GOT3 (cell line): ENCODE measurements at regions not wholly inside any gene's neighbourhood (a gene's known extent, or its start where the extent isn't known, plus 50 kb on each side); places are given as distances from the start of the nearest gene placed in this dataset.
"Not testable (repeated sequence)": the region's sequence is repeated elsewhere in the genome, so short reads cannot be mapped to it uniquely, and the experiment has no call there.

Experiments
- DNase-seq: peaks from one replicate; lab custom pipeline; 2025; ENCODE audit warnings: mixed read lengths; lab: John Stamatoyannopoulos, UW

DNA sequence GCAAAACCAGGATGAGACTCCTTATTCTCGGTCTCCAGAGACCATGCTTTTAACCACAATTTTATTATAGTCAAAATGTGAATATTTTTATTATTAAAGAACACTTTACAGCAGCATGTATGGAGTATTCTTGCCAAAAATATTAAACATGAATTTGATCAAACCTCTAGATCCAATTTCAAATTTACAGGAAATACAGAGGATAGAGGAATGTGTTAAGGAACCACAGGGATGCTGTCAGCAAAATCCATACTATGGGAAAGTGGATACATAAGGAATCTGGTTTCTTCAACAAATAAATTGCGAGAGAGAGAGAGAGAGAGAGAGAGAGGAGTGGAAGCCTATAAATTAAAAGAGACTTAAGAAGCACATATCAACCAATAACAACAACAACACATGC lies 348.2 kb upstream of the NUDT12 start:
- no peak for DNase-seq

DNA sequence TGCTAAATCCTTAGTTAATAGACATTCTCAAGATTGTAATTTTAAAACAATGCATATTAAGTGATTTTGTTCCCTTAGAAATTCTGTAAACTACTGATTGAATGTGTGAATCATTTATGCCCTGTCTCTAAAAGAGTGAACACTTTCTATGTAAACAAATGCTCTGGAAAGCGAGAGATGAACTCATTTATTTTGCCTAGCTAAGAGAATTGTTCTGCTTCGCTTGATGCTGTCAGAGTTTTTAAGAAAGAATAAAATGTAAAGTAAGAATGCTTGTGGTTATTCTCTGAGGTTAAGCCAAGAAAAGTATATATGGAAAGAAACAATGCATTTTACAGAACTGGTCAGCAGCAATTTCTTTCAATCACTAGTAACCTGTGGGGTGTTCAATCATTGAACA lies 347.4 kb upstream of the NUDT12 start:
- DNase-seq, result no peak

DNA sequence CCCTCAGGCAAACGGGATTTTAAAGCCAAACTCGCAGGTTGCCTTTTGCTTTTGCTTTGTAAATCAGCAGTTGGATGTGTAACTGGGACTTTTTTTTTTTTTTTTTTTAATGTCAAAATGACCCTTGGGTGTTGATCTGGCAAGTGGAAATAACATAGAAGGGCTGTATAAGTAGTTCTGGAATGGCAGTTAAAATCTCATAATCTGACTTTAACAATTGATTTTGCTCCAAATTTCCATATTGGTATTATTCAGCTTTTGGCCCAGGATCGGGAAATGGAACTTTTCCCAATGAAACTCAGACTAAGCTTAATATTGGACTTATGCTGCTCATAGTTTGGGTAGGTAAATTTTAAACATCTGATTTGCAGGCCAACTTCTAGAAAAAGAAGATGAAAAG lies 346.8 kb upstream of the NUDT12 start:
- no peak for DNase-seq

DNA sequence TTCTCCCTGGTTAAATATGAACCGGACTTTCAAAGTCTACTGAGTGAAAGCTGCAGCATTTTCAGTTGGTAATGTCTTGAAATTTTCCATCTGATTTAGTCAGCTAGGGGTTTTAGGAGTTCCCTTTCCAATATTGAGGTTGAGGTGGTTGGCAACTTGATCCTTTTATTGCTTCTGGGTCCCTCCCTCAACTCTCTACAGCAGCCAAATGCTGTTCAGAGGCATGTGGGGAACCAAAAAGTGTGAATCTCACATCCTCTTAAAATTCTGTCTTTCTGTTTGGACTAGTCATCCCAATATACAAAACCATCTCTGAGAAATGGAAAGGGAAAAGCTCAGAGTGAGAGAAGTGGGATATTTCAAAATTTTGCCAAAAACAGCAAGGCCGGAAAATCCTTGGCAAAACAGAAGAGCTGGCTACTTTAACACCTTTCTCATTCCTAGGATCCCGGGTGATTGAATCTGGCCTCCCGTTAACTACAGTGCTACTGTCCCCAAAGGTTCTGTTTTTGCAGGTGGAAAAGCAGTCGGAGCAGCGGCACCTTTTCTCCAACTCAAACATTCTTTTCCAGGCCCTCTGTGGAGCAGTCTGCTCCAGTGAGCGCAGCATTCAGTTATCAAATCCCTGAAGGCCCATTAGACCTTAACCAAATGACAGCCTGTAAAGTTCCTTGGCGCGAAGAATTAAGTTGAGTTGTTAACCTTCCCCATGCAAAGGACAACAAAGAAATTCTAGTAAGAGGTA lies 345.9 kb upstream of the NUDT12 start:
- no peak for DNase-seq

DNA sequence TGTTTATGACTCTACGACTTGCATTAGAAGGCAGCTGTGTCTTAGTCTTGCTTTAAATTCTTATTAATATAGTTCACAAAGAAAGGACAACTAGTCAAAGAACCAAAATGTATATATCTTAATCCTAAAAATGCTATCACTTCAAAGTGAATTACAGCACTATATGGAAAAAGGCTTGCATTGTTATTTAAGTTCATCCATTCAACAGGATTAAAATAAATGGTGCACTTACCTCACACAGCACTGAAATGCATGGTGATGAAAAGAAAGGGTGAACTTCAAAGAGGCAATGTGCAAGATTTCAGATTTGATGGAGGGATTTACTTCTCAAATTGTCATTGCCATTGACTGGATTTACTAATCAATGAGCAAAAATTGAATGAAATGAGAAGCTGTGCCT lies 344.4 kb upstream of the NUDT12 start:
- no peak for DNase-seq

DNA sequence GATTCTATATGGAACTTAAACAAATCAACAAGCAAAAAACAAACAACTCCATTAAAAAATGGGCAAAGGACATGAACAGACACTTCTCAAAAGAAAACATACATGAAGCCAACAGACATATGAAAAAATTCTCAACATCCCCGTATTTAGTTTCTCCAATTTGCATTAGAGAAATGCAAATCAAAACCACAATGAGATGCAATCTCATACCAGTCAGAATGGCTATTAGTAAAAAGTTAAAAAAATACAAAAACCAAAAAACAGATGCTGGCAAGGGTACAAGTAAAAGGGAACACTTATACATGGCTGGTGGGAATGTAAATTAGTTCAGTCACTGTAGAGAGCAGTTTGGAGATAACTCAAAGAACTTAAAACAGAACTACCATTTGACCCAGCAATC lies 342.1 kb upstream of the NUDT12 start:
- no peak for DNase-seq

DNA sequence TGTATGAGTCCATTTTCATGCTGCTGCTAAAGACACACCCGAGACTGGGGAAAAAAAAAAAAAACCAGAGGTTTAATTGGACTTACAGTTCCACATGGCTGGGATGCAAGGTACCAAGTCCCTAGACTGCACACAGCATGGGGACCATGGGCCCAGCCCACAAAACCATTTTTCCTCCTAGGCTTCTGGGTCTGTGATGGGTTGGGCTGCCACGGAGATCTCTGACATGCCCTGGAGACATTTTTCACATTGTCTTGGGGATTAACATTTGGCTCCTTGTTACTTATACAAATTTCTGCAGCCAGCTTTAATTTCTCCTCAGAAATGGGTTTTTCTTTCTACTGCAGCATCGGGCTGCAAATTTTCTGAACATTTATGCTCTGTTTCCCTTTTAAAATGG lies 340.3 kb upstream of the NUDT12 start:
- no peak for DNase-seq

DNA sequence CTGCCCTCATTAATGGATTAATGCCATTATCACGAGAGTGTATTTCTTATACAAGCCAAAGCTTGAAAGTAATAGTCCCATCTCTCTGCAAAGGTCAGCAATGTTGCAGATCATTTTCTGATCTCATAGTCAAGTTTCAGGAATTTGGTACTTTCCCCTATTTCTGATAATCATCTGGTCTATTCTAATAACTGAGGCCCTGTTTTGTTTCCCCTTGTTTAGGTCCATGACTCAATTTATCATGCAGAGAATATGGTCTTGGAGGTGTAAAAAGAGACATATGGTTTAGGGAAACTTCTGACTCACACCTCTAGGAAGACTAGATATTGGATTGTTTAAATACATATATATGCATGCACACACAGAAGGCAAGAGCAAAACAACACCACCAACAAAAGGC lies 339.3 kb upstream of the NUDT12 start:
- DNase-seq, result no peak

DNA sequence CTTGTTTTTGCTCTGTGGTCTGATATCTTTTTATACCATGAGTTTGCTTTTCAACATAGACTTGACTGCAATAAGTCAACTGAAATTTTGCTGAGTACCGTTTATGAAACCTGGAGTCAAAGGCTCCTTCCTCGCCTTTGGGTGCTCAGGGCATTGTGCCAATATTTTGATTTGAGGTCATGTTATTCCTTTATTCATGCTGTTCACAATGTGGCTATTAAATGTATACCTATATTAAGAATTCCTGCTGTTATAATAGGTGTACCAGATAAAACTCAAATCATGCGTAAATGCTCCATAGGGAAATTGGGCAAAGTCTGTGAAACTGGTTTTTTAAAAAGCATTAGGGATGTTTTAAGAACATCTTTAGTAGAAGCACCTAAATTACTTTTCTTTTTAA lies 334.0 kb upstream of the NUDT12 start:
- DNase-seq, result no peak

DNA sequence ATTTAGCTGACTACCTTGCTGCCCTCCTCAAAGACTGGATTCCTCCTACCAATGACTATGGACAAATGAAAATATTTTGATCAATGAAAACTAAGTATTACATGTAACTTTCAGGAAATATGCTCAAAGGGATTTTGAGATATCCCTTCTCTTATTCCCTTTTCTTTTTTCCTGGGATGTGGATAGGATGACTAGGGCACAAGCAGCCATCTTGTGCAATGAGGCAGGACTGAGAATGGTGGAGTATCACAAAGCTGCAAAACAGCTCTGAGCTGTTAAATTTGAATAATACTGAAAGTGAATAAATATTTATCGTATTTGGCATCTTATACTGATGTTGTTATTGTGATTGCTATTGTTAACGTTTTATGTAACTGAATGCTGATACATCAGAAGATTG lies 333.1 kb upstream of the NUDT12 start:
- no peak for DNase-seq

DNA sequence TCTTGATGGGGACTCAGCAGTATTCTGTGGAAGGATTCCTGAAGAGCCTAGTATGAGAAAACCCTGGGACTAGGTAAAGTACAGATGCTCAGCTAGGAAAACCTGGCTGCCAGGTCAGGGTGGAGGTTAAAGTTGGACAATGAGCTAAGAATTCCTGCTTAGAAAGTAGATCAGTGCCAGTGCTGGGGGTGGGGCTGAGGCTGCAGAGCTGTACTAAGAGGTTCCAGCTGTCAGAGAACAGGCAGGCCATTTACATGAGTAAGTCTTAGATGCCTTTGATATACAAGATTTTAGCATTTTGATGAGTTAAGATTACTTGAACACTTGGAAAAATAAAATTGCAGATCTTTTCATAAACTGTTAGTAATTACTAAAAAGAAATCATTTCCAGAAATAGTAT lies 332.3 kb upstream of the NUDT12 start:
- DNase-seq, result no peak

DNA sequence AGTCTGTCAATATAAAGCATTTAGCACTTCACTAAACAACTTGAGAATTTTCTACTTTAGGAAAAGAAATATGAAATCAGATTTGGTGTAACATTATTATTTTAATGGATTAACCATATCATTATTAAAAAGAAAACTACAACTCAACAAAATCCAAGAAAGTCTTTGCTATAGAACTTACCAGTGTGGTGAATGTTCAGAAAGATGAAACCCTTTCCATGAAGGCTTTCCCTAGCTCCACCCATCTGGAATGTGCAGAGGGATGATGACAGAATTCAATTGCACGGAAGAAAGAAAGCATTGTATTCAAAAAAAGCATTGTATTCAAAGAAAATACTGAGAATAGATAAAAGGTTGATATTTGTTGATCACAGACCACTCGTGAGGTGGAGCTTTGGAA lies 328.6 kb upstream of the NUDT12 start:
- no peak for DNase-seq

DNA sequence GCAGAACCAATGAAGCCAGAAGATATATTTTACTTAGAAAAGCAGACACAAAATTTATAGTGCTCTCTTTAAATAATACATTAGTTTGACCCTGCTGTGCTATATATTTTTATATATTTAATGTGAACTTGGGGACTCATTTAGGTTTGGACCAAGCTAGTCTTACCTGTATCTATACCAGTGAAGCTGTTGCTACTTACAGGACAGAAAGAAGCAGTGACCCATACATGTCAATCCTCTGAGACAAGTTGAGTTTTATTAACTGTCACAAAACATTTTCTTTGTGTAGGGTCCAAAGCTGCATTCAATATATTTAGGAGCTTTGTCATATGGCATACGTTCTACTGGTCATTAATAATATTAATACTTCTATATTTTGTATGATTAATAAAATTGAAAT lies 327.7 kb upstream of the NUDT12 start:
- DNase-seq, result no peak

DNA sequence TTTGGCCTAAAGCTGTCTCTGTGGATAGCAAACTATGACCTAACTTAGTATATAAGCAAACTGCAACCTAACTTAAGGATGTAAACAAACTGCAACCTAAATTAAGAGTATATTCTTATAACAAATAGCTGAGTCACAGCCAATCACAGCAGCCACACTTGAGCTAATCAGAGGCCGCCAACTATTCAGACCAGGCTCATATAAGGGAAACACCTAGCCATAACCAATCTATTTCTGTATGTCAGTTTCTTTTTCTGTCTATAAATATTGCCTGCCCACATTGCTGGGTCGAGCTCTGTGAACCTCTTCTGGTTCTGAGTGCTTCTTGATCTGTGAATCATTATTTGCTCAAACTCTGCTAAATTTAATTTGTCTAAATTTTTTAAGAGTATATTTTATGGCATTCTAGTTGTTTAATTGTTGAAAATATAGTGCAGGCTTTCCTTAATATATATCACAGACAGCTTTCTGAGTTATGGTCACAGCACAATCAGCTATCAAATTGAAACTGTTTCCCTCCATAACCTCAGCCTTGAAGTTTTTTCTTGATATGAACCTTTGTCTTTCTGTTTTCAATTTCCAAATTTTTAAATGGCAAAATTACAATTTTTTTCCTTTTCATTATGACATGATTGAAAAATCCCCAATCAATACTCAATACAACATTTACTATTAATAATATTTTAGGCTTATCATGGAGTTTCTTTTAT lies 327.1 kb upstream of the NUDT12 start:
- no peak for DNase-seq

DNA sequence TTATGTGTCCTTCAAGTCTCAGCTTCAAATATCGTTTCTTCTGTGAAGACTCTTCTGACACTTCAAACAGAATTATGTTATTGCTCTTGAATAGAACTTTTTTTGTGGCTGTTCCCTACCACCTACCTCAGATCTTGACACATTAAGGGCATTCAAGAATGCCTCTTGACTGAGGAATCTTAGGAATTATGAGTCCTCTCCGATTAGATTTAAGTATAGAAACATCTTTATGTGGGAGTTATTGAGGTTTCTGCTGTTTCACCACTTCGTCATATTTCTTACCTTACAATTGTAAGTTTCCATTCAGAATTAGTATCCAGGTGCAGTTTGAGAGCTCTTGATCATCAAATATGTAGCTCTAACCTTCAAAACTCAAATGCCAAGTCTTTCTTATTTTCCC lies 324.2 kb upstream of the NUDT12 start:
- no peak for DNase-seq

DNA sequence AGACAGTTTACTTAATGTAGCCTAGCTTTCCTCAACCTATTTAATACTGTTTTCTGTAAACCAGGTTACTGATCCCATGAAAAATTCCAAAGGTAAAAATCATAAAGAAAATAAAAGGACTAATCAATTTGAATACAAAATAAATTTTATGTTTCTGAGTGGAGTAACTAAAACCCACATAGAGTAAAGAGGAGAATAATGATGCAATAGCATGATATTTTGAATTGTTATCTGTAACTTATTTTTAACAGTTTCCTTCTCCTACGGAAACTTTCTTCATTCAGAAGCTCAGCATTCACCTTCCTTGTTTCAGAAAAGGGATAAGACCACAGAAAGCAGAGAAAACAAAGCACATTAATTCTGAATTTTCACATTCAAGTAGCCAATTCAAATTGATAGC lies 320.6 kb upstream of the NUDT12 start:
- no peak for DNase-seq

DNA sequence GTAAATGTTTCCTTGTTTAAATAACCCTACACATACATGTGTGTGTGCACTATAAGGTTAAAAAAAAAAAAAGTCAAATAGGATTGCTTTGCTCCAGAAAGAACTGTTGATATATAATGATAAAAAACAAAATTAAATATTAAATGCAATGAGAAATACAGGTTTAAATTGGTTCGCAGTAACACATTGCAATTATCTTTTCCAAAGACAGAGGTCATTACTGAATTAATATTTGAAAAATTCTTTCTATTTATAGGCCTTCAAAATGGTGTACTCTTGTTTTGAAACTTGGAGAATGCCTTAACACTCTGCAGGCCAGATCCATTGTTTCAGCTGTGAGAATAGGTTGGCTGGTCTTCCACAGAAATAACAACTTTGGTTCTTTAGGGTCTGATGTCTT lies 319.0 kb upstream of the NUDT12 start:
- no peak for DNase-seq

DNA sequence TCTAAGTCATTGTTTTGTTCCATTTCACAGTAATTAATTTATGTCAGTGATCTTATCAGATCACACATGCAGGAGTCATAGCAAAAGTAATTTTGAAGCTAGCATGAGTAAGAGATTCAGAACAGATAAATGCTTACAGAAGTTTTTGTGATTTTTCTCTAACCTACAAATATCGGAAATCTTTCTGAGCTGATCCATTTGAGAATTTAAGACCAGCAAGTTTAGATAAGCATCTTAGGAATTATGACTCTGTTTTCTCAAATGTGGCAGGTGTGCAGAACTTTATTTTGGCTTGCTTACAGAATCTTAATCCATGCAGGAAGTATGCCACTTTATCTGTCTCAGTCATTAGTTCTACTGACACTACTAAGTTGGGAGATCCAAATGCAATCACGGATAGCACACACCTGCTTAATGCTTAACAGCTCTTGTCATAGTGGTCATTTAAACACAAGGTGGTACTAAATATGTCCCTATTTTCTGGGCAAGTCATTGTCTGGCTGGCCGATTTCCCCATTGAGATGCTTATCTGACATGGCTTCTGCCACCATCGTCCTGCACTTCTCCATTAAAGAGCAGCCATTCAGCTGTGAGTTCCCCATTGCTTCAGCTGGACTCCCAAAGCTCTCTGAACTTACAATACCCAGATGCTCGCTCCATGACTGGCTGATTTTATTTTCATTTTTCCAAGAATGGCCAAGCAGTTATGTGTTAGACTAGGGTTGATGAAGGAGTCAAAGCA lies 305.4 kb upstream of the NUDT12 start:
- DNase-seq, result no peak

DNA sequence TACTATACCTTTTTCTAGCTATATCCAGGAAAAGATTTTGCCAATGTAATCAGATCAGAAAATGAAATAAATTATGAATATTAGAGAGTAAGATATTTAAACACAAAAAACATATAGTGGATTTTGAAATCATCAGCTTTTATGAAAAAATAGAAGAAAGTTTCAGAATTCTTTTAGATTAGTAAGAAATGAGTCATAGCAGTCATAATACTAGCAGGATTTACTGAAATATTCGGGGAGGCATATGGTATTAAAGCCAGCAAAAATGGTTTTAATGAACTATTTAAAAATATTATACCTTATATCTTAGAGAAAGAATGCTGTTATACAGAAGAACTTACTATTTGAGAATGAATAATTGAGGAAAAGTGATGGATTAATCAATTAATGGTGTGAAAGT lies 303.6 kb upstream of the NUDT12 start:
- no peak for DNase-seq

DNA sequence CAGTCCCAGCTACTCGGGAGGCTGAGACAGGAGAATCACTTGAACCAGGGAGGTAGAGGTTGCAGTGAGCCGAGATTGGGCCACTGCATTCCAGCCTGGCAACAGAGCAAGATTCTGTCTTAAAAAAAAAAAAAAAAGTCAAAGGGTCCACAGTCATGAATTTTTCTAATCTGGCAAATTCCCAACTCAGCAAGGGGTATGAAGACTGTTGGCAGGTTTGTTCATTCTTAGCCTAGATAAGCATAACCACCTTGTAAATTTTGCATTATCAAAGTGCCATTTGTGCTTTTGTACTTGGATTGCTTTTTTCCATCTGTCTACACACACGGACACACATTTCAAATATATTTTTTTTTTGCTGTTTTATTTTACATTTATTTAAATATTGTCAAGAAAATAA lies 299.8 kb upstream of the NUDT12 start:
- DNase-seq, result no peak

DNA sequence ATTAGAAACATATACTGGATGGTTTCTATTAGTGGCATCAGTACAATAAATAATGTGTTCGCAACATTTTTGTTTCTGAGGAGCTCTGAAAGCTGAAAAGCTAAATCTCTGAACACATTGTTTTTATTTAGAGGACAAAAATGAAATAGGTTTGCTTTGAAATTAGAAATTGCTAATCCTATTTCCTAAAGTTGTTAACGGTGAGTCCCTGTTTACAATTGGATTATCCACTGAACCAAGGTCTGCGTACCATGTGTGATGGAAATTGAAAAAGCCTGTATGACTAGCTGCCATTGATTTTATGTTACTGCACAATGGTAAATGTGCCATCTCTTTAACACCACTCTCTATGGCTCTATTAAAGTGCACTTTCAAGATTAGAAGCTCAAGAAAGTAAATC lies 297.7 kb upstream of the NUDT12 start:
- DNase-seq, result no peak

DNA sequence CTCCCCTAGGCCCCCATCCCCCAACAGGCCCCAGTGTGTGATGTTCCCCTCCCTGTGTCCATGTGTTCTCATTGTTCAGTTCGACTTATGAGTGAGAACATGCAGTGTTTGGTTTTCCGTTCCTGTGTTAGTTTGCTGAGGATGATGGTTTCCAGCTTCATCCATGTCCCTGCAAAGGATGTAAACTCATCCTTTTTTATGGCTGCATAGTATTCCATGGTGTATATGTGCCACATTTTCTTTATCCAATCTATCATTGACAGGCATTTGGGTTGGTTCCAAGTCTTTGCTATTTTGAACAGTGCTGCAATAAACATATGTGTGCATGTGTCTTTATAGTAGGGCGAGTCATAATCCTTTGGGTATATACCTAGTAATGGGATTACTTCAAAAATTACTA lies 295.8 kb upstream of the NUDT12 start:
- not testable (repeated sequence) for DNase-seq

DNA sequence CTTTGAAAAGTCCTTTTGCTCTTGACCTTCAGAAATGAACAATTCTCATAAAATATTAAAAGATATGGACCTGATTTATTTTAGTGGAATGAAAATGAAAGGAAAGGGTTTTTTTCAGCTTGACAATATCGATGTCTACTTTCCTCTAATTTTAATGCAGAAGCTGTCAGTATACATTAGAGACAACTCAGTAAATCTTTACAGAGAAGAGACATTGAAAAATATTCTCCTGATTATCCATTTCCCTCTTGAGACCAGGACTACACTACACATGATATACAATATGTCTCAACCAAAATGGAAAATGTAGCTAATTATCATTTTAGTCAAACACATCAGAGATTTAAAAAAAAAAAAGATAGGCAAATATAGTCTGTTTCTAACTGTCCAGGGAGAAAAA lies 288.5 kb upstream of the NUDT12 start:
- no peak for DNase-seq
